ENCODE measurements at regions not wholly inside any gene's neighbourhood (a gene's known extent, or its start where the extent isn't known, plus 50 kb on each side); places are given as distances from the start of the nearest gene placed in this dataset.

DNA sequence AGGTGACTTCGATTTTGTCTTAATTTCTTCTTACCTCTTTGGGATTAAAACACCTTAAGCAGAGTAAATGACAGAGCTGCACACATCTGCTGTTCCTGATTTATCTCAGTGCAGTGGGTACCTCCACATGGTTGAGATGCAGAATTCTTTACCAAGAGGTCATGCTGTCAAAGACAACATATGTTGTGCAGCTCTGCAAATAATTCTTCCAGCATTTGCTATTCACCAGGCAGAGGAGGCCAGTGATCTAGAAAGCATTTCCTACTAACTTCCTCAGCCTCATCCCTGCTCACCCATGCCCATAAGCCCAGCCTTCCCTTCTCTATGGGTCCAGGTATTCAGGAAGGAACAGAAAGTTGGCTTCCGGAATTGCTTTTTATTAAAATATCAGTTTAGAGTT lies 109.3 kb downstream of the THBS2 start:
- Histone ChIP-seq H3K4me3 (ENCODE audit: insufficient read length, low read depth) (no peak overlapping the region), H3K4me1 (ENCODE audit: insufficient read depth, insufficient read length) (no peaks in the 10 kb centered on the region), H3K27me3 (ENCODE audit: insufficient read depth, insufficient read length) (no peaks in the 10 kb centered on the region), H3K9ac (ENCODE audit: insufficient read length, low read depth) (no peak overlapping the region), H3K9me3 (ENCODE audit: insufficient read depth, low read length) (peaks cover 1% of the 10 kb centered on the region; the same call in 1 of the 2 replicates), H3K36me3 (ENCODE audit: insufficient read depth, insufficient read length, low read length) (no peaks in the 10 kb centered on the region)
- TF ChIP-seq SUZ12 (IDR thresholded peaks at IDR 0.05; ENCODE audit: extremely low read depth, insufficient read depth, insufficient read length) (no peak), YY1 (IDR thresholded peaks at IDR 0.05; ENCODE audit: insufficient read depth, insufficient read length) (no peak), ZNF274 (IDR thresholded peaks at IDR 0.05; ENCODE audit: low read depth, low read length) (no peak)
- no peak for DNase-seq (ENCODE audit: low read depth, low spot score)

DNA sequence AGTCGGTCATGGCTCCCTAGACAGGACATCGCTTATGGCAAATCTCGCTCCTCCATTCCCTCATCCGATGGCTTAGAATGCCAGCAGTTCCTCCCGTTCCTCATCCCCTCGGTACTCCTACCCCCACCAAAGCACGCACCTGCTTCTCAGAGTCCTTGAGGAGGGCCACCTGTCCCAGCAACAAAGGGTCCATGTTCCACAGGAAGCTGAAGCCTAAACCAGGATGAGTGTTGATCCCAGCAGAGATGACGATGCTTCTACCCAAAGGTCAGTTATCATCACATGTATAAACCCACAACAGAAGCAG lies 111.2 kb downstream of the THBS2 start:
- H3K27me3 ChIP-seq (ENCODE audit: insufficient read depth, insufficient read length), result no peaks in the 10 kb centered on the region
- H3K9me3 ChIP-seq (ENCODE audit: insufficient read depth, low read length), result no peaks in the 10 kb centered on the region
- no peak for TF ChIP-seq SUZ12 (IDR thresholded peaks at IDR 0.05; ENCODE audit: extremely low read depth, insufficient read depth, insufficient read length)
- TF ChIP-seq YY1 (IDR thresholded peaks at IDR 0.05; ENCODE audit: insufficient read depth, insufficient read length), result no peak
- TF ChIP-seq ZNF274 (IDR thresholded peaks at IDR 0.05; ENCODE audit: low read depth, low read length), result no peak
- H3K4me3 ChIP-seq (ENCODE audit: insufficient read length, low read depth), result no peak overlapping the region
- DNase-seq (ENCODE audit: low read depth, low spot score), result no peak
- no peaks in the 10 kb centered on the region for H3K4me1 ChIP-seq (ENCODE audit: insufficient read depth, insufficient read length)
- no peak overlapping the region for H3K9ac ChIP-seq (ENCODE audit: insufficient read length, low read depth)
- no peaks in the 10 kb centered on the region for H3K36me3 ChIP-seq (ENCODE audit: insufficient read depth, insufficient read length, low read length)

DNA sequence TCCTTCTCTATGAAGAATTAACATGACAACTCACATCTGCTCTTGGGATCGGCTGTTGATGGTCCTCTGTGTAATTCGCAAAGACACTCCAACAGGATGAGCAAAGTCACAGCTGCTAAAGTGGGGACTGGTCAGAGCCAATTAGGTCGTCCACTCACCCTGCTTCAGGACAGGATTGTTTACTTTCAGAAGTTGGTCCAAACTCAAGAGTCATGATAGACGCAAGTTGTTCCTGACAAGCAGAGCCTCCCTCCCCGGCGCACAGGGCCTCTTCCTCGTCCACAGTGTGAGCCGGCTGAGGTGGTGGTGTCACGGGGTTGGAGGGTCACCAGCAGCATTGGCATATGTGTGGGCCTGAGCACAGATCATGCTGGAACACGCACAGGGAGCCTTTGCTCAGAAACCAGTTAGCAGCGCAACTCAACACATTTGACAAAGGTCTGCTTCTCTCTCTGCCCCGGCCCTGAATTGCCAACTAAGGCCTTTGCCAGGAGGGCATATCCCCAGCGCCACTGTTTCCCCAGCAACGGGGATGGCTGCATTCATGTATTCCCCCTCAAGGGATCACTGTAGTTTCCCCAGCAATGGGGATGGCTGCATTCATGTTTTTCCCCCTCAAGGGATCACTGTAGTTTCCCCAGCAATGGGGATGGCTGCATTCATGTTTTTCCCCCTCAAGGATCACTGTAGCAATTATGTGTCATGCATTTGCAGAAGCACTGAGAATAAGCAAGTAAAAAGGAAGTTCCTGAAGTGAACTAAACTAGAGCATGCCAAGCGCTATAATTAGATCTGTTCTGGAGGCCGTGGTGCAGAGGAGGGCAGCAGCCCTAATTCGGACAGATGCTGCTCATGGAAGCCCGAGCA lies 111.7 kb downstream of the THBS2 start:
- H3K4me3 ChIP-seq (ENCODE audit: insufficient read length, low read depth), result no peak overlapping the region
- H3K9ac ChIP-seq (ENCODE audit: insufficient read length, low read depth), result no peak overlapping the region
- no peak for TF ChIP-seq YY1 (IDR thresholded peaks at IDR 0.05; ENCODE audit: insufficient read depth, insufficient read length)
- no peaks in the 10 kb centered on the region for H3K36me3 ChIP-seq (ENCODE audit: insufficient read depth, insufficient read length, low read length)
- no peak for DNase-seq (ENCODE audit: low read depth, low spot score)
- H3K9me3 ChIP-seq (ENCODE audit: insufficient read depth, low read length), result no peaks in the 10 kb centered on the region
- H3K4me1 ChIP-seq (ENCODE audit: insufficient read depth, insufficient read length), result no peaks in the 10 kb centered on the region
- no peaks in the 10 kb centered on the region for H3K27me3 ChIP-seq (ENCODE audit: insufficient read depth, insufficient read length)

DNA sequence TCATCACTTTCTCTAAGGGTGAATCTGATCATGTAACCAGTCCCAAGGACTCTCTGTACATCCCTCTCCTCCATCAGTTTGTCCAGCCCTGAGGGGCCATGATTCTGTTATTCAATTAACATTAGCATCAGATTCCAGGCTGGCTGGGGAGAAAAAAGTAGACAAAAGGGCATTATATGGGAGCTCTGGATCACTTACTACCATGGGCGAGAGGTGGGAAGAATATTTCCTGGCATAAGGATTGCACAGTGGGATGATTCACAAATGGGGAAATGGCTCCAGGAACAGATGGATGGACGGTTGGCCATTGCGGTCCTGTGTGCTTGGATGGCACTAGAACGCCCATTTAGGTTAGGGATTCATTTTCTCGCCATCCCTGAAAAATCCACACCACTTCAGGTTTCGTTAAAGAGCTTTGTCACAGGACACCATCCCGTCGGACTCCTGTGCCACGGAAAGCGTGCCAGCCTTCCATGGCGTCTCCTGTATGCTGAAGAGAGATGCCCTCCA lies 112.6 kb downstream of the THBS2 start:
- no peak overlapping the region for H3K9ac ChIP-seq (ENCODE audit: insufficient read length, low read depth)
- H3K4me3 ChIP-seq (ENCODE audit: insufficient read length, low read depth), result no peak overlapping the region

DNA sequence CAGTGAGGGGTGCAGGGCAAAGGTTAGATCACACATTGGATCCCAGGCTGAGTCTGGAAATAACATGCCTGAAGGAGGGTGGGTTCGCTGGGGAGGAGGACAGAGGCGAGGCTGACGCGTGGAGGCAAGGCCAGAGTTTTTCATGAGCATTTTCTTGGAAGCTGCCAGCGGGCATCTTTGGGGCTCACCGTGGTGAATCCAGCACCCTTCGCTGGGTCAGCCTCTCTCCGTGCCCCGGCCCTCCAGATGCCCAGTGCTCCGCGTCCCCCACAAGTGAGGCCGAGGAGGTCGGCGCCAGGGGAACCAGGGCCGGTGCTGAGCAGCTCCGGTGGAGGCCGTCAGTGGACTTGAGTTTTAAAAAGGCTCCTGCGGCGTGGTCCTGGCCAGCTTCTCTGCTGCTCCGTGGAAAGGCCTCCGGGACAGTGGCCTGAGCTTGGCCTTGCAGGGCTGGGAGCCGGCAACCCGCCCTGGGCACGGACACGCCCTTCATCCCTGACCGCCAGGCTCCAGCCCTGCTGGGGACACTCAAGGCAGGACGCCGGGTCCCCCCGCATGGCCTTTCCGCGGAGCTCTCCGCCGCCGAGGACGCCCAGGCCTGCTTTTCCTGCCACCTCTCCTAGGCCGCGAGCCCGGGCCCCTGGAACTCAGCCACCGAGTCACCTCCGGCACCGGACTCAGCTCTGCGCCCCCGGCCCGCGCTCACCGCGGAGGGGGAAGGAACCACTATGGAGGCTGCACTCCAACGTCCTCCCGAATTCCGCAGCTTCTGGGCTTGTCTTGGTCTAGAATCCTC lies 114.3 kb downstream of the THBS2 start:
- no peak overlapping the region for H3K9ac ChIP-seq (ENCODE audit: insufficient read length, low read depth)
- H3K4me1 ChIP-seq (ENCODE audit: insufficient read depth, insufficient read length), result no peaks in the 10 kb centered on the region
- H3K9me3 ChIP-seq (ENCODE audit: insufficient read depth, low read length), result no peaks in the 10 kb centered on the region
- H3K36me3 ChIP-seq (ENCODE audit: insufficient read depth, insufficient read length, low read length), result no peaks in the 10 kb centered on the region
- no peak for TF ChIP-seq YY1 (IDR thresholded peaks at IDR 0.05; ENCODE audit: insufficient read depth, insufficient read length)
- TF ChIP-seq ZNF274 (IDR thresholded peaks at IDR 0.05; ENCODE audit: low read depth, low read length), result no peak
- no peak for TF ChIP-seq SUZ12 (IDR thresholded peaks at IDR 0.05; ENCODE audit: extremely low read depth, insufficient read depth, insufficient read length)
- H3K27me3 ChIP-seq (ENCODE audit: insufficient read depth, insufficient read length), result no peaks in the 10 kb centered on the region
- H3K4me3 ChIP-seq (ENCODE audit: insufficient read length, low read depth), result no peak overlapping the region
- no peak for DNase-seq (ENCODE audit: low read depth, low spot score)

More for the DNA sequence above, 112.6 kb downstream of the THBS2 start:
- DNase-seq (ENCODE audit: low read depth, low spot score), result no peak
- no peak for TF ChIP-seq SUZ12 (IDR thresholded peaks at IDR 0.05; ENCODE audit: extremely low read depth, insufficient read depth, insufficient read length)
- no peak for TF ChIP-seq YY1 (IDR thresholded peaks at IDR 0.05; ENCODE audit: insufficient read depth, insufficient read length)
- no peak for TF ChIP-seq ZNF274 (IDR thresholded peaks at IDR 0.05; ENCODE audit: low read depth, low read length)
- H3K9me3 ChIP-seq (ENCODE audit: insufficient read depth, low read length), result no peaks in the 10 kb centered on the region
- no peaks in the 10 kb centered on the region for H3K4me1 ChIP-seq (ENCODE audit: insufficient read depth, insufficient read length)
- H3K36me3 ChIP-seq (ENCODE audit: insufficient read depth, insufficient read length, low read length), result no peaks in the 10 kb centered on the region
- no peaks in the 10 kb centered on the region for H3K27me3 ChIP-seq (ENCODE audit: insufficient read depth, insufficient read length)

DNA sequence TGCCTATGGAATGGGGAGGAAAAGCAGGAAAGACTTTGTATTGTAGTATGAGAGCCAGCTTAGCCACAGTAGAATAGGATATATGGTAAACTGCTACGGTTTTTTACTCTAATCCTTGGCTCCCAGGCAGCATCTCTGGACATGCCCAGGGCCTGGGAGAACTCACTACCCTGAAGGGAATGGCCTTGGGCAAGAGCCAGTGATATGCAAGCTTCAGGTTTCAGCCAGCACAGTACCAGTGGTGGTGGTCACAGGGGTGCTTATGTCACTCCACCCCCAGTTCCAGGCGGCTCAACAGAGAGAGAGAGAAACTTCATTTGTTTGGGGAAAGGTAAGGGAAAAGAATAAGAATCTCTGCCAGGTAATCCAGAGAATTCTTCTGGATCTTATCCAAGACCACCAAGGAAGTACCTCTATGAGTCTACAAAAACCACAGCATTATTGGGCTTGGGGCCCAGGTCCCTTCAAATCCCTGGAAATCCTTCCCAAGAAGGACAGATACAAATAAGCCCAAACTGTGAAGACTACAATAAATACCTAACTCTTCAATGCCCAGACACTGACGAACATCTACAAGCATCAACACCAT lies 121.2 kb downstream of the THBS2 start:
- Histone ChIP-seq H3K4me3 (ENCODE audit: insufficient read length, low read depth) (no peak overlapping the region), H3K36me3 (ENCODE audit: insufficient read depth, insufficient read length, low read length) (no peaks in the 10 kb centered on the region), H3K9ac (ENCODE audit: insufficient read length, low read depth) (no peak overlapping the region), H3K4me1 (ENCODE audit: insufficient read depth, insufficient read length) (no peaks in the 10 kb centered on the region), H3K9me3 (ENCODE audit: insufficient read depth, low read length) (no peaks in the 10 kb centered on the region), H3K27me3 (ENCODE audit: insufficient read depth, insufficient read length) (no peaks in the 10 kb centered on the region)
- DNase-seq (ENCODE audit: low read depth, low spot score), result no peak
- TF ChIP-seq SUZ12 (IDR thresholded peaks at IDR 0.05; ENCODE audit: extremely low read depth, insufficient read depth, insufficient read length), result no peak
- no peak for TF ChIP-seq YY1 (IDR thresholded peaks at IDR 0.05; ENCODE audit: insufficient read depth, insufficient read length)
- no peak for TF ChIP-seq ZNF274 (IDR thresholded peaks at IDR 0.05; ENCODE audit: low read depth, low read length)

DNA sequence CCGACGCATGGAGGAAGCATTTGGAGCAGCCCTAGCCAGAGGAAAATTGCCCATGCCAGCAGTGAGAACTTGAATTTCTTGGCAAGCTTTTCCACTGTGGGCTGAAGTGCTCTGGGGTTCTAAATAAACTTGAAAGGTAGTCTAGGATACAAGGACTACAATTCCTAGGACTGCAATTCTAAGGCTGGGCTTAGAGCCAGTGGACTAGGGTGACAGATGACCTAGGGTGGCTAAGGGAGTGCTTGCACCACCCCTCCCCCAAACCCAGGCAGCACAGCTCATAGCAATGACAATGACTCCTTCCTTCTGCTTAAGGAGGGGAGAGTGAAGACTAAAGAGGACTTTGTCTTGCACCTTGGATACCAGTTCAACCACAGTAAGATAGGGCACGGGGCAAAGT lies 122.3 kb downstream of the THBS2 start:
- no peaks in the 10 kb centered on the region for H3K4me1 ChIP-seq (ENCODE audit: insufficient read depth, insufficient read length)
- DNase-seq (ENCODE audit: low read depth, low spot score), result no peak
- no peaks in the 10 kb centered on the region for H3K9me3 ChIP-seq (ENCODE audit: insufficient read depth, low read length)
- TF ChIP-seq YY1 (IDR thresholded peaks at IDR 0.05; ENCODE audit: insufficient read depth, insufficient read length) (no peak), SUZ12 (IDR thresholded peaks at IDR 0.05; ENCODE audit: extremely low read depth, insufficient read depth, insufficient read length) (no peak), ZNF274 (IDR thresholded peaks at IDR 0.05; ENCODE audit: low read depth, low read length) (no peak)
- H3K36me3 ChIP-seq (ENCODE audit: insufficient read depth, insufficient read length, low read length), result no peaks in the 10 kb centered on the region
- H3K27me3 ChIP-seq (ENCODE audit: insufficient read depth, insufficient read length), result no peaks in the 10 kb centered on the region
- no peak overlapping the region for H3K9ac ChIP-seq (ENCODE audit: insufficient read length, low read depth)
- H3K4me3 ChIP-seq (ENCODE audit: insufficient read length, low read depth), result no peak overlapping the region
